ENCODE measurements at regions not wholly inside any gene's neighbourhood (a gene's known extent, or its start where the extent isn't known, plus 50 kb on each side); places are given as distances from the start of the nearest gene placed in this dataset.

DNA sequence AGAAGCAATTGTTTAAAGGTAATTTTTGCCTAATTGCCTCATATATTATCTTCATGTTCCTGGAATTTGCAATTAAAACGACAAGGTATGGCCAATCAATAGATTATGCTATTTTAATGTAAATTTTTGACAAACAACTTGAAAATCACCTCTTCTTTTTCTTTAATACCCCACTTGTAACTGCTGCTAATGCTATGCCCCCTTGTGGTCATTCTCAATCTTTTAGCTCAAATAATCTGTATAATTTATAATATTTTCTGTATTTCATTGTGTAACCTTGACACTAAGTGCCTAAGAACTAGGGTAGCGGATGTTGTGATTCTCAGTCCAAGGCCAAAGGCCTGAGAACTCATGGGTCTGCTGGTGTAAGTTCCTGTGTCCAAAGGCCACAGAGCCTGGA, 831.7 kb upstream of the POU3F4 start:
- no peak overlapping the region for H3K18ac ChIP-seq (ENCODE audit: low read depth in 1 of 2, low read length in 2 of 2)
- H3K14ac ChIP-seq (ENCODE audit: low read length in 2 of 2): no peak overlapping the region
- no peaks in the 10 kb centered on the region for H3K4me1 ChIP-seq (ENCODE audit: control insufficient read depth, insufficient read depth, low read depth, low read length)
- H3K27ac ChIP-seq (ENCODE audit: low read length, poor library complexity, severe bottlenecking): no peak overlapping the region
- H4K8ac ChIP-seq (ENCODE audit: low read length): no peak overlapping the region
- H2AFZ ChIP-seq (ENCODE audit: low read depth, low read length): no peak overlapping the region
- H3K4me2 ChIP-seq (ENCODE audit: low read length, poor library complexity, severe bottlenecking): no peak overlapping the region
- H3K4ac ChIP-seq (ENCODE audit: low read depth in 1 of 2, low read length in 2 of 2): no peak overlapping the region
- H2BK5ac ChIP-seq (ENCODE audit: low read depth, low read length, poor library complexity, severe bottlenecking): no peak overlapping the region
- whole genome bisulfite sequencing: 100% methylated on average over 1 of the region's 2 CpGs
- no peaks in the 10 kb centered on the region for H3K36me3 ChIP-seq (ENCODE audit: control insufficient read depth in 1 of 2, insufficient read depth in 2 of 2, low read depth in 1 of 2, low read length in 2 of 2)
- H2AK5ac ChIP-seq (ENCODE audit: low read length, severe bottlenecking): no peak overlapping the region
- no peak overlapping the region for H2BK12ac ChIP-seq (ENCODE audit: low read length in 2 of 2)
- H3K79me1 ChIP-seq (replicated peaks; ENCODE audit: low read length, poor library complexity, severe bottlenecking): no peaks in the 10 kb centered on the region
- no peak overlapping the region for H3K4me3 ChIP-seq (ENCODE audit: insufficient read depth in 1 of 2, low read depth in 1 of 2, low read length in 2 of 2)
- no peaks in the 10 kb centered on the region for H3K27me3 ChIP-seq (ENCODE audit: control insufficient read depth in 1 of 2, insufficient read depth in 1 of 2, low read length in 2 of 2)
- no peak overlapping the region for H3K9ac ChIP-seq (ENCODE audit: low read length)
- DNase-seq: no peak
- H3K9me3 ChIP-seq (ENCODE audit: control insufficient read depth, low read length): no peaks in the 10 kb centered on the region
- no peak overlapping the region for H2BK15ac ChIP-seq (ENCODE audit: low read depth, poor library complexity, severe bottlenecking)
- no peak overlapping the region for H4K91ac ChIP-seq (ENCODE audit: low read length)
- no peak overlapping the region for H2BK120ac ChIP-seq (ENCODE audit: low read depth, low read length)
- H3K23ac ChIP-seq (ENCODE audit: low read length in 2 of 2): no peak overlapping the region

DNA sequence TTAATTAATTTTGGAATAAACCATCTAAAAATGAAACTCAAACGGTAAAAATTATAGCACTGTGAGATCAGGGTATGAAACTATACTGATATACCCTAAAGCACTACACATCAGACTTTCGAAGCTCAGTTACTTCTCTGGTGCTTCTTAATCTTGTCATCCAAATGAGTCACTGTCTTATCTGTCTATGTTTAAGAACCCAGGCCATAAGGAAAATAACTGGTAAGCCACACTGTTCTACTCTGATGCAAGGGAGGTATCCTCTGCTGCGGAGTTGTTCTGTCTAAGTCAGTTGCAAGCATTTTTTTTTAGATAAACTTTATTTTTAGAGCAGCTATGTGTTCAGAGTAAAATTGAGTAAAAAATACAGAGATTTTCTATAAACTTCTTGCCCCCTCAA, 830.8 kb upstream of the POU3F4 start:
- H3K9me3 ChIP-seq (ENCODE audit: control insufficient read depth, low read length): no peaks in the 10 kb centered on the region
- 43% methylated on average over 1 of the region's 3 CpGs for WGBS
- no peak overlapping the region for H3K4me2 ChIP-seq (ENCODE audit: low read length, poor library complexity, severe bottlenecking)
- no peak overlapping the region for H3K14ac ChIP-seq (ENCODE audit: low read length in 2 of 2)
- no peaks in the 10 kb centered on the region for H3K4me1 ChIP-seq (ENCODE audit: control insufficient read depth, insufficient read depth, low read depth, low read length)
- no peak overlapping the region for H4K8ac ChIP-seq (ENCODE audit: low read length)
- H2BK12ac ChIP-seq (ENCODE audit: low read length in 2 of 2): no peak overlapping the region
- no peak overlapping the region for H2BK5ac ChIP-seq (ENCODE audit: low read depth, low read length, poor library complexity, severe bottlenecking)
- no peak overlapping the region for H3K27ac ChIP-seq (ENCODE audit: low read length, poor library complexity, severe bottlenecking)
- H2AK5ac ChIP-seq (ENCODE audit: low read length, severe bottlenecking): no peak overlapping the region
- H3K4ac ChIP-seq (ENCODE audit: low read depth in 1 of 2, low read length in 2 of 2): no peak overlapping the region
- no peak overlapping the region for H3K9ac ChIP-seq (ENCODE audit: low read length)
- H3K27me3 ChIP-seq (ENCODE audit: control insufficient read depth in 1 of 2, insufficient read depth in 1 of 2, low read length in 2 of 2): no peaks in the 10 kb centered on the region
- H2BK15ac ChIP-seq (ENCODE audit: low read depth, poor library complexity, severe bottlenecking): no peak overlapping the region
- no peak overlapping the region for H3K23ac ChIP-seq (ENCODE audit: low read length in 2 of 2)
- H4K91ac ChIP-seq (ENCODE audit: low read length): no peak overlapping the region
- no peak overlapping the region for H3K18ac ChIP-seq (ENCODE audit: low read depth in 1 of 2, low read length in 2 of 2)
- H3K4me3 ChIP-seq (ENCODE audit: insufficient read depth in 1 of 2, low read depth in 1 of 2, low read length in 2 of 2): no peak overlapping the region
- no peak overlapping the region for H2AFZ ChIP-seq (ENCODE audit: low read depth, low read length)
- DNase-seq: peak; percentile 45
- no peaks in the 10 kb centered on the region for H3K79me1 ChIP-seq (replicated peaks; ENCODE audit: low read length, poor library complexity, severe bottlenecking)
- no peak overlapping the region for H2BK120ac ChIP-seq (ENCODE audit: low read depth, low read length)
- H3K36me3 ChIP-seq (ENCODE audit: control insufficient read depth in 1 of 2, insufficient read depth in 2 of 2, low read depth in 1 of 2, low read length in 2 of 2): no peaks in the 10 kb centered on the region

DNA sequence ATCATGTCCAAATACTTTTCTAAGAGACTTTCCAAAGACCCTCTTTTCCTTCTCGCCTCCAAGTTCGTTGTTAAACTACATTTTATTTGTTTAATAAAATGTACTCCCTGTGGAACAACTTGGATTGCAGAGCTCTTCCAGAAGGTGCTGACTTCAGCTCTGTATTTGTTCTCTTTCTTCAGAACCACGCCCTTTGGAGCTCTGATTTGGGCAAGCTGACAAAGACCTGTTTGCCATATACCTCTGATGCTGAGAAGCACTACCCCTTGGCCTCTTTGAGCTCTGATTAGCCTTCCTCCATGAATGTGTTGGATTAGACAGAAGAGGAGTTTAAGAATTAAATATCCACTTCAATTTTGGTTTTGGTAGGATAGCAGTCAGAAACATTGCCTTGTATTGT, 815.1 kb upstream of the POU3F4 start:
- Histone ChIP-seq H2BK5ac (ENCODE audit: low read depth, low read length, poor library complexity, severe bottlenecking) (no peak overlapping the region), H3K9ac (ENCODE audit: low read length) (no peak overlapping the region), H3K27ac (ENCODE audit: low read length, poor library complexity, severe bottlenecking) (no peak overlapping the region), H3K9me3 (ENCODE audit: control insufficient read depth, low read length) (no peaks in the 10 kb centered on the region), H3K79me1 (replicated peaks; ENCODE audit: low read length, poor library complexity, severe bottlenecking) (no peaks in the 10 kb centered on the region), H2BK12ac (ENCODE audit: low read length in 2 of 2) (no peak overlapping the region), H3K4me2 (ENCODE audit: low read length, poor library complexity, severe bottlenecking) (no peak overlapping the region), H2AFZ (ENCODE audit: low read depth, low read length) (no peak overlapping the region), H3K14ac (ENCODE audit: low read length in 2 of 2) (no peak overlapping the region), H4K8ac (ENCODE audit: low read length) (no peak overlapping the region), H3K4me3 (ENCODE audit: insufficient read depth in 1 of 2, low read depth in 1 of 2, low read length in 2 of 2) (no peak overlapping the region), H3K4ac (ENCODE audit: low read depth in 1 of 2, low read length in 2 of 2) (no peak overlapping the region), H2BK15ac (ENCODE audit: low read depth, poor library complexity, severe bottlenecking) (no peak overlapping the region), H4K91ac (ENCODE audit: low read length) (no peak overlapping the region), H3K23ac (ENCODE audit: low read length in 2 of 2) (no peak overlapping the region), H3K36me3 (ENCODE audit: control insufficient read depth in 1 of 2, insufficient read depth in 2 of 2, low read depth in 1 of 2, low read length in 2 of 2) (no peaks in the 10 kb centered on the region), H3K18ac (ENCODE audit: low read depth in 1 of 2, low read length in 2 of 2) (no peak overlapping the region), H3K27me3 (ENCODE audit: control insufficient read depth in 1 of 2, insufficient read depth in 1 of 2, low read length in 2 of 2) (no peaks in the 10 kb centered on the region), H2AK5ac (ENCODE audit: low read length, severe bottlenecking) (no peak overlapping the region), H2BK120ac (ENCODE audit: low read depth, low read length) (no peak overlapping the region), H3K4me1 (ENCODE audit: control insufficient read depth, insufficient read depth, low read depth, low read length) (no peaks in the 10 kb centered on the region)
- WGBS: 57% methylated on average over 1 of the region's 3 CpGs
- DNase-seq: no peak

DNA sequence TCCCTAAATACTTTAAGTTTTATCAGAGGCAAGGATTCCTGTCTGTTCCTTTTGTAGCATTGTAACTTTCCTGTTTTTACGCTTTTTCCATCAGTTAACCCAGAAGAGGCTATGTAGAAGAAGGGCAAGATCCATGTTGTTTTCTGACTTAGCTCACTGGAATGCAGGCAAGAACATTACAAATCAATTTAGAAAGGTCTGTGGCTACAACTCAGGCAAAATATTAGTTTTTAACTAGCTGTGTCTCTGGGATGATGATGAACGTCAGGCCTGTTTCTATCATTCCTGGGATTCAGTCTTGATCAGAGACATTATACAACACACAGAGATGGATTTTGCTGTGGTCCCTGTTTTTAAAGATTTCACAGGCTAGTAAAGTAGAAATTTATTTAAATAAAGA, 813.0 kb upstream of the POU3F4 start:
- no peaks in the 10 kb centered on the region for H3K4me1 ChIP-seq (ENCODE audit: control insufficient read depth, insufficient read depth, low read depth, low read length)
- H3K79me1 ChIP-seq (replicated peaks; ENCODE audit: low read length, poor library complexity, severe bottlenecking): no peaks in the 10 kb centered on the region
- H2AFZ ChIP-seq (ENCODE audit: low read depth, low read length): no peak overlapping the region
- H3K9ac ChIP-seq (ENCODE audit: low read length): no peak overlapping the region
- H3K18ac ChIP-seq (ENCODE audit: low read depth in 1 of 2, low read length in 2 of 2): no peak overlapping the region
- no peaks in the 10 kb centered on the region for H3K9me3 ChIP-seq (ENCODE audit: control insufficient read depth, low read length)
- no peak overlapping the region for H3K27ac ChIP-seq (ENCODE audit: low read length, poor library complexity, severe bottlenecking)
- no peak overlapping the region for H3K14ac ChIP-seq (ENCODE audit: low read length in 2 of 2)
- no peak for DNase-seq
- no peaks in the 10 kb centered on the region for H3K27me3 ChIP-seq (ENCODE audit: control insufficient read depth in 1 of 2, insufficient read depth in 1 of 2, low read length in 2 of 2)
- no peak overlapping the region for H2BK120ac ChIP-seq (ENCODE audit: low read depth, low read length)
- H2BK15ac ChIP-seq (ENCODE audit: low read depth, poor library complexity, severe bottlenecking): no peak overlapping the region
- H3K23ac ChIP-seq (ENCODE audit: low read length in 2 of 2): no peak overlapping the region
- H2BK12ac ChIP-seq (ENCODE audit: low read length in 2 of 2): no peak overlapping the region
- no peak overlapping the region for H3K4me2 ChIP-seq (ENCODE audit: low read length, poor library complexity, severe bottlenecking)
- H2AK5ac ChIP-seq (ENCODE audit: low read length, severe bottlenecking): no peak overlapping the region
- no peak overlapping the region for H2BK5ac ChIP-seq (ENCODE audit: low read depth, low read length, poor library complexity, severe bottlenecking)
- WGBS: 86% methylated on average over 1 of the region's 2 CpGs
- no peak overlapping the region for H4K91ac ChIP-seq (ENCODE audit: low read length)
- H3K4ac ChIP-seq (ENCODE audit: low read depth in 1 of 2, low read length in 2 of 2): no peak overlapping the region
- H3K36me3 ChIP-seq (ENCODE audit: control insufficient read depth in 1 of 2, insufficient read depth in 2 of 2, low read depth in 1 of 2, low read length in 2 of 2): no peaks in the 10 kb centered on the region
- H4K8ac ChIP-seq (ENCODE audit: low read length): no peak overlapping the region
- no peak overlapping the region for H3K4me3 ChIP-seq (ENCODE audit: insufficient read depth in 1 of 2, low read depth in 1 of 2, low read length in 2 of 2)
